Vagina (tissue), 2 donors: ENCODE measurements at regions not wholly inside any gene's neighbourhood (a gene's known extent, or its start where the extent isn't known, plus 50 kb on each side); places are given as distances from the start of the nearest gene placed in this dataset.

Source experiments
- POLR2A ChIP-seq, 2 donors: fragments of 450-650 bp; IDR thresholded peaks; one replicate each; pipeline ENCODE4 v1.6.1; 2017; ENCODE audit warnings: antibody characterized with exemption in 2 of 2, mild to moderate bottlenecking in 2 of 2, moderate library complexity in 2 of 2
- TF ChIP-seq, protein P1 (sequence below), 3 experiments: fragments of 450-650 bp in 2 of 3; fragments of 200-600 bp in 1 of 3; sonication (generic) in 1 of 3; IDR thresholded peaks; one replicate each; pipeline ENCODE4 v1.5.1; 2017 to 2019; ENCODE audit warnings: antibody characterized with exemption in 3 of 3, mild to moderate bottlenecking in 2 of 3, moderate library complexity in 2 of 3

GRCh38 chr3:35064761-35065160, 574.6 kb upstream of the ARPP21 start:
- TF ChIP-seq POLR2A (IDR thresholded peaks at IDR 0.05) = no peak
- TF ChIP-seq, protein P1, sequence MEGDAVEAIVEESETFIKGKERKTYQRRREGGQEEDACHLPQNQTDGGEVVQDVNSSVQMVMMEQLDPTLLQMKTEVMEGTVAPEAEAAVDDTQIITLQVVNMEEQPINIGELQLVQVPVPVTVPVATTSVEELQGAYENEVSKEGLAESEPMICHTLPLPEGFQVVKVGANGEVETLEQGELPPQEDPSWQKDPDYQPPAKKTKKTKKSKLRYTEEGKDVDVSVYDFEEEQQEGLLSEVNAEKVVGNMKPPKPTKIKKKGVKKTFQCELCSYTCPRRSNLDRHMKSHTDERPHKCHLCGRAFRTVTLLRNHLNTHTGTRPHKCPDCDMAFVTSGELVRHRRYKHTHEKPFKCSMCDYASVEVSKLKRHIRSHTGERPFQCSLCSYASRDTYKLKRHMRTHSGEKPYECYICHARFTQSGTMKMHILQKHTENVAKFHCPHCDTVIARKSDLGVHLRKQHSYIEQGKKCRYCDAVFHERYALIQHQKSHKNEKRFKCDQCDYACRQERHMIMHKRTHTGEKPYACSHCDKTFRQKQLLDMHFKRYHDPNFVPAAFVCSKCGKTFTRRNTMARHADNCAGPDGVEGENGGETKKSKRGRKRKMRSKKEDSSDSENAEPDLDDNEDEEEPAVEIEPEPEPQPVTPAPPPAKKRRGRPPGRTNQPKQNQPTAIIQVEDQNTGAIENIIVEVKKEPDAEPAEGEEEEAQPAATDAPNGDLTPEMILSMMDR (IDR thresholded peaks at IDR 0.05) = no peak
